Epithelial cell of proximal tubule (primary cell): ENCODE measurements at regions not wholly inside any gene's neighbourhood (a gene's known extent, or its start where the extent isn't known, plus 50 kb on each side); places are given as distances from the start of the nearest gene placed in this dataset.
"Not testable (repeated sequence)": the region's sequence is repeated elsewhere in the genome, so short reads cannot be mapped to it uniquely, and the experiment has no call there.

ENCODE experiments used
- DNase-seq: peaks from one replicate; pipeline ENCODE4 v3.0.0-alpha.2; 2011; ENCODE audit warnings: low read depth
- H3K4me3 ChIP-seq: 2 replicates; pipeline ENCODE4 v1.5.1; 2011; ENCODE audit warnings: low read depth, mild to moderate bottlenecking, low read length
- TF ChIP-seq, protein P1 (sequence below): conservative IDR thresholded peaks from 2 replicates; pipeline ENCODE4 v1.5.1; 2012; ENCODE audit warnings: low read depth, mild to moderate bottlenecking, low read length

DNA sequence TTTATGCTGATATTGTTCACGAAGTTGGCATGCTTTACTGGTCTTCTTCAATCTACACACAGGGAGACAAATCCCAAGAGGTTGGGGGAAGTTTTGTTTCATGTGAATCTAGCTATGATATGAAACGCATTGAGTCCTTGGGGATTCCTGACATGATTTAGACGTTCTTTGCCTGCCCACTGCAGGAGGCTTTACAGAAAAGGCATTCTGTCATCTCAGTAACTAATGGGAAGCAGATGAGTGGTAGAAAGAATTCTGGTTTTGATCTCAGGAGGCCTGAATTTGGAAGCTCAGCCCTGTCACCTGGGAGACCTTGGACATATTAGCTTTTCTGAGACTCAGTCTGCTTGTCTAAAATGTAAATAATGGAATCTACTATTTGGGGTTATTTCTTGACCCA lies 383.0 kb upstream of the NFIA start:
- H3K4me3 ChIP-seq = no peak overlapping the region
- DNase-seq = no peak
- TF ChIP-seq, protein P1, sequence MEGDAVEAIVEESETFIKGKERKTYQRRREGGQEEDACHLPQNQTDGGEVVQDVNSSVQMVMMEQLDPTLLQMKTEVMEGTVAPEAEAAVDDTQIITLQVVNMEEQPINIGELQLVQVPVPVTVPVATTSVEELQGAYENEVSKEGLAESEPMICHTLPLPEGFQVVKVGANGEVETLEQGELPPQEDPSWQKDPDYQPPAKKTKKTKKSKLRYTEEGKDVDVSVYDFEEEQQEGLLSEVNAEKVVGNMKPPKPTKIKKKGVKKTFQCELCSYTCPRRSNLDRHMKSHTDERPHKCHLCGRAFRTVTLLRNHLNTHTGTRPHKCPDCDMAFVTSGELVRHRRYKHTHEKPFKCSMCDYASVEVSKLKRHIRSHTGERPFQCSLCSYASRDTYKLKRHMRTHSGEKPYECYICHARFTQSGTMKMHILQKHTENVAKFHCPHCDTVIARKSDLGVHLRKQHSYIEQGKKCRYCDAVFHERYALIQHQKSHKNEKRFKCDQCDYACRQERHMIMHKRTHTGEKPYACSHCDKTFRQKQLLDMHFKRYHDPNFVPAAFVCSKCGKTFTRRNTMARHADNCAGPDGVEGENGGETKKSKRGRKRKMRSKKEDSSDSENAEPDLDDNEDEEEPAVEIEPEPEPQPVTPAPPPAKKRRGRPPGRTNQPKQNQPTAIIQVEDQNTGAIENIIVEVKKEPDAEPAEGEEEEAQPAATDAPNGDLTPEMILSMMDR = no peak

DNA sequence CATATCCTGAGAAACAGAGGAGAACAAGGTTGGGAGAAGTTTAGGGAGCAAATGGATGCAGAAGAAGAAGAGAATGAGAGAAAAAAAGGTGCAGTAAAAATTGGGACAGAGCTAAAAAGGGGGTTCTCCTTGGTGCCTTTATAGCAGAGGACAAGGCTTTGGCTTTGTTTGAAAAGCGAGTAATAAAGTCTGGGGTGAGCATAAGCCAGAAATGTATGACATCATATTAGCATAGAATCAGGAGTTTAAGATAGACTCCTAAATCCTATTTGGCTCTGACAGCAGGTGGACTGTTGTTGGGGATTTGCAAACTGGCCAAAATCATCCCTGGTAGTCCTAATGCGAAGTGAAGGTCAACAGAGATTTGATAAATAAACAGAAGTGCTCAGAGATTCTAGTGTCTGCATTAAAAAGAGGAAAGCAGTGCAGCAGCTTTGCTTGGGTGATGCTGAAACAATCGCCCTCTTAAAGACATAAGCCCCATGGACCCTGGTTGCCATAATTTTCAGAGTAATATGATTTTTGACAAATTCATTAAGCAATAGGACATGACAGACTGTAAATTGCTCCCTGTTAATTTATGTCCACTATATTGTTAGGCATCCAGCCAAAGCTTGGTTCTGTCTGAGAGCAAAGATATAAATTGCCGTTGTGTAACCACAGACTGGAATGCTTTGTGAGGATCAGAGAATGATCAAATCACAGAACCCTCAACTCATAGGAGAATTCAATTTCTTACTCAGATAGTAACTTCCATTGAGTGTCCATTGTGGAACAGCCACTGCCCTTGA lies 385.0 kb upstream of the NFIA start:
- no peak overlapping the region for H3K4me3 ChIP-seq
- no peak for DNase-seq

DNA sequence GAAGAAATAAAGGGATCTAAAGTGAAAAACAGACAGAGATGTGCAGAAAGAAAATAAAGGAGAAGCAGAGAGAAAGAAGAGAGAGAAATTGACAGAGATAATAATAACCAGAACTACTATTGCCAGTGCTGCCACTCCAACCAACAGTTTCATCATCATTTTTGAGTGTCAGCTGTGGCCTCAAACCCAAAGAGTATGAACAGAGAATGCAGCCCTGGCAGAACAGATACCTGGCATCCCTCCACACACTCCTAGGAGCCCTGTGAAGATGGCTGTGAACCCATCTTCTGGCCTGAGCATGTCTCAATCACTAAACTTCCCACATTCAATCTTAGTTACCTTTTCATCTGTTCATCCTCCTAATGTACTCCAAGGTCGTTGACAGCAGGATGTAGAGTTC lies 385.8 kb upstream of the NFIA start:
- no peak for DNase-seq
- TF ChIP-seq, protein P1 = no peak
- H3K4me3 ChIP-seq = no peak overlapping the region

More for the DNA sequence above, 385.0 kb upstream of the NFIA start:
- TF ChIP-seq, protein P1 = no peak

DNA sequence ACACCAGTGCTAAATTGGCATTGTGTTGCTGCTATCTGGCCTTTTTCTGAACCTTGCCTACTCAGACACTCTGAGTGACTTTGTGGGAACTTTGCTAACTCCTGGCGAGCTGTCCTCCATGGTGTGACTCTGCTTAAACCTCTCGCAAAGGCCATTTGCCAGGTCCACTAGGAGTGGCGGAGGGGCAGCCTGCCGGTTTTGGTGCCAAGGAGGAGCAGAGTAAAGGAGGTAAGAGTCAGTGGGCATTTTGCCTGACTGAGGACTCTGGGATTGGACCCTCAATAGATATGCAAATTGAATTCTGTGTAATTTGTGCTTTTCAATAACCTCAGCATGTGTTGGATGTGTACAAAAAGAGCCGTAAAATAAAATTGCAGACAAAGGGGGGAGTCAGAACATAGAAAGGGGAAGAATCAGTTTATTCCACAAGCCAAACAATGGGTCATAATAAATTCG lies 386.6 kb upstream of the NFIA start:
- TF ChIP-seq, protein P1 = no peak
- no peak for DNase-seq
- H3K4me3 ChIP-seq = no peak overlapping the region

- no peak for DNase-seq
- H3K4me3 ChIP-seq = no peak overlapping the region
- TF ChIP-seq, protein P1 = no peak
Observed at GRCh38 chr1:60694980-60695379, 387.4 kb upstream of the NFIA start.

DNA sequence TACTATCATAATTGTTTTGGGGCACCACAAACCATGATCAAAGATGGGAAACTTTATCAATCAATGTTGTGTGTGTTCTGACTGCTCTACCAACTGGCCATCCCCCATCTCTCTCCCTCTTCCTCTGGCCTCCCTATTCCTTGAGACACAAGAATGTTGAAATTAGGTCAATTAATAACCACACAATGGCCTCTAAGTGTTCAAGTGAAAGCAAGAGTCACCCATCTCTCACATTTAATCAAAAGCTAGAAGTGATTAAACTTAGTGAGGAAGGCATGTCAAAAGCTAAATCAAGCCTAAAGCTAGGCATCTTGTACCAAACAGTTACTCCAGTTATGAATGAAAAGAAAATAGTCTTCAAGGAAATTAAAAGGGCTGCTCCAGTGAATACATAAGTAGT lies 390.3 kb upstream of the NFIA start:
- TF ChIP-seq, protein P1 = no peak
- no peak for DNase-seq
- no peak overlapping the region for H3K4me3 ChIP-seq

- not testable (repeated sequence) for H3K4me3 ChIP-seq, DNase-seq
Observed at GRCh38 chr1:60688221-60688620, 394.1 kb upstream of the NFIA start.
